ENCODE measurements at regions not wholly inside any gene's neighbourhood (a gene's known extent, or its start where the extent isn't known, plus 50 kb on each side); places are given as distances from the start of the nearest gene placed in this dataset.

- no peak for TF ChIP-seq EZH2 (IDR thresholded peaks at IDR 0.05; ENCODE audit: insufficient read depth, poor library complexity, severe bottlenecking)
- TF ChIP-seq EZH2phosphoT487 (IDR thresholded peaks at IDR 0.05; ENCODE audit: insufficient read depth, low read depth), result no peak
Observed at GRCh38 chr5:171703146-171703545, 82.5 kb upstream of the SMIM23 start.

Measured in GM23248 (cell line).